ENCODE measurements at regions not wholly inside any gene's neighbourhood (a gene's known extent, or its start where the extent isn't known, plus 50 kb on each side); places are given as distances from the start of the nearest gene placed in this dataset.

- no peaks in the 10 kb centered on the region for H3K79me2 ChIP-seq (ENCODE audit: control insufficient read depth, insufficient read depth, low read length, poor library complexity)
- no peak overlapping the region for H4K91ac ChIP-seq (ENCODE audit: low read depth, low read length)
- H2BK120ac ChIP-seq (ENCODE audit: insufficient read depth, low read length, poor library complexity) = no peak overlapping the region
- no peak overlapping the region for H3K4ac ChIP-seq (ENCODE audit: low read depth, low read length)
- H2AK5ac ChIP-seq (ENCODE audit: low read length) = no peak overlapping the region
- H3K14ac ChIP-seq (ENCODE audit: low read length) = no peak overlapping the region
- no peaks in the 10 kb centered on the region for H3K9me3 ChIP-seq (ENCODE audit: insufficient read depth, low read depth, low read length)
- H3K18ac ChIP-seq (ENCODE audit: low read length) = no peak overlapping the region
- H3K27ac ChIP-seq (ENCODE audit: low read depth, low read length) = no peak overlapping the region
- no peaks in the 10 kb centered on the region for H3K27me3 ChIP-seq (ENCODE audit: insufficient read depth, low read length)
- H3K4me1 ChIP-seq (ENCODE audit: control insufficient read depth in 1 of 2, insufficient read depth in 2 of 2, low read length in 2 of 2) = no peaks in the 10 kb centered on the region
- H4K8ac ChIP-seq (ENCODE audit: low read depth, low read length) = no peak overlapping the region
- no peak overlapping the region for H4K12ac ChIP-seq (ENCODE audit: low read depth, low read length)
- no peak overlapping the region for H3K9ac ChIP-seq (ENCODE audit: low read length)
- no peak overlapping the region for H3K4me3 ChIP-seq (ENCODE audit: low read depth, low read length)
- WGBS (ENCODE audit: extremely low coverage, insufficient coverage, insufficient read length) = no CpG with 5 or more reads among the region's 2 CpGs
- H2BK12ac ChIP-seq (ENCODE audit: low read length) = no peak overlapping the region
- no peak overlapping the region for H3K23ac ChIP-seq (ENCODE audit: low read length)
- no peak for DNase-seq
- no peak overlapping the region for H3K4me2 ChIP-seq (ENCODE audit: low read length)
- H3K79me1 ChIP-seq (ENCODE audit: low read length) = no peaks in the 10 kb centered on the region
- H2BK5ac ChIP-seq (ENCODE audit: low read depth, low read length, poor library complexity) = no peak overlapping the region
- no peaks in the 10 kb centered on the region for H3K36me3 ChIP-seq (ENCODE audit: control insufficient read depth in 1 of 2, insufficient read depth in 2 of 2, low read length in 2 of 2)
- H2AFZ ChIP-seq (ENCODE audit: insufficient read depth, low read length, poor library complexity) = no peak overlapping the region
Observed at GRCh38 chrX:95383778-95384177, 1300.9 kb upstream of the DIAPH2 start.

- Histone ChIP-seq H2AFZ (ENCODE audit: insufficient read depth, low read length, poor library complexity) (no peak overlapping the region), H3K36me3 (ENCODE audit: control insufficient read depth in 1 of 2, insufficient read depth in 2 of 2, low read length in 2 of 2) (no peaks in the 10 kb centered on the region), H2BK120ac (ENCODE audit: insufficient read depth, low read length, poor library complexity) (no peak overlapping the region), H3K4ac (ENCODE audit: low read depth, low read length) (no peak overlapping the region), H3K27me3 (ENCODE audit: insufficient read depth, low read length) (no peaks in the 10 kb centered on the region), H2BK12ac (ENCODE audit: low read length) (no peak overlapping the region), H3K18ac (ENCODE audit: low read length) (no peak overlapping the region), H3K9ac (ENCODE audit: low read length) (no peak overlapping the region), H3K4me1 (ENCODE audit: control insufficient read depth in 1 of 2, insufficient read depth in 2 of 2, low read length in 2 of 2) (no peaks in the 10 kb centered on the region), H3K14ac (ENCODE audit: low read length) (no peak overlapping the region), H3K23ac (ENCODE audit: low read length) (no peak overlapping the region), H3K79me1 (ENCODE audit: low read length) (no peaks in the 10 kb centered on the region), H2AK5ac (ENCODE audit: low read length) (no peak overlapping the region), H3K4me3 (ENCODE audit: low read depth, low read length) (no peak overlapping the region), H3K9me3 (ENCODE audit: insufficient read depth, low read depth, low read length) (no peaks in the 10 kb centered on the region), H4K8ac (ENCODE audit: low read depth, low read length) (no peak overlapping the region), H3K4me2 (ENCODE audit: low read length) (no peak overlapping the region), H3K79me2 (ENCODE audit: control insufficient read depth, insufficient read depth, low read length, poor library complexity) (no peaks in the 10 kb centered on the region), H4K91ac (ENCODE audit: low read depth, low read length) (no peak overlapping the region), H3K27ac (ENCODE audit: low read depth, low read length) (no peak overlapping the region), H2BK5ac (ENCODE audit: low read depth, low read length, poor library complexity) (no peak overlapping the region), H4K12ac (ENCODE audit: low read depth, low read length) (no peak overlapping the region)
- DNase-seq = no peak
- no CpG with 5 or more reads among the region's 2 CpGs for WGBS (ENCODE audit: extremely low coverage, insufficient coverage, insufficient read length)
Observed at GRCh38 chrX:95427389-95427788, 1257.3 kb upstream of the DIAPH2 start.

DNA sequence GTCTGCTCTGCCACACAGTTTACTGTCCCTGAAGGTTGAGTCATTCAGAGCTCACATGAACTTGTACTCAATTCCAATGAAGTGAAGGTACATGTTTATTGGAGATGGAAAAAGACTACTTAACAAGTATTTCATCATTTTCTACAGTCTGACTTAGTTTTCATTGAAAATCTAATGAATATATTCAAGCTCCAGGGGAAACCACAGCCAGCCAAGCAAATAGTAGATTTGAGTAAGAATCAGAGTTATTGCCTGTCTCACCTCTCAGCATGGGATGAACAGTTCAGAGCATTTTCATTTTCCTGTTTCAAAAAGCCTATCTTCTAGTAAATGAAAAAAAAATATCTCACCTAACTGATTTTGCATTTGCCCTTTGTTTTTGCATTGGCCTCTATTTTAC lies 1249.4 kb upstream of the DIAPH2 start:
- H2BK5ac ChIP-seq (ENCODE audit: low read depth, low read length, poor library complexity) = no peak overlapping the region
- H3K4me2 ChIP-seq (ENCODE audit: low read length) = no peak overlapping the region
- no peak overlapping the region for H2AK5ac ChIP-seq (ENCODE audit: low read length)
- no peak overlapping the region for H3K4ac ChIP-seq (ENCODE audit: low read depth, low read length)
- no peaks in the 10 kb centered on the region for H3K4me1 ChIP-seq (ENCODE audit: control insufficient read depth in 1 of 2, insufficient read depth in 2 of 2, low read length in 2 of 2)
- H3K9me3 ChIP-seq (ENCODE audit: insufficient read depth, low read depth, low read length) = no peaks in the 10 kb centered on the region
- no peaks in the 10 kb centered on the region for H3K27me3 ChIP-seq (ENCODE audit: insufficient read depth, low read length)
- H3K18ac ChIP-seq (ENCODE audit: low read length) = no peak overlapping the region
- no peak overlapping the region for H3K9ac ChIP-seq (ENCODE audit: low read length)
- H3K14ac ChIP-seq (ENCODE audit: low read length) = no peak overlapping the region
- no peak overlapping the region for H3K4me3 ChIP-seq (ENCODE audit: low read depth, low read length)
- H4K91ac ChIP-seq (ENCODE audit: low read depth, low read length) = no peak overlapping the region
- no peaks in the 10 kb centered on the region for H3K36me3 ChIP-seq (ENCODE audit: control insufficient read depth in 1 of 2, insufficient read depth in 2 of 2, low read length in 2 of 2)
- H4K12ac ChIP-seq (ENCODE audit: low read depth, low read length) = no peak overlapping the region
- H3K27ac ChIP-seq (ENCODE audit: low read depth, low read length) = no peak overlapping the region
- H4K8ac ChIP-seq (ENCODE audit: low read depth, low read length) = no peak overlapping the region
- H2BK120ac ChIP-seq (ENCODE audit: insufficient read depth, low read length, poor library complexity) = no peak overlapping the region
- no peaks in the 10 kb centered on the region for H3K79me1 ChIP-seq (ENCODE audit: low read length)
- H3K23ac ChIP-seq (ENCODE audit: low read length) = no peak overlapping the region
- DNase-seq = no peak
- no peaks in the 10 kb centered on the region for H3K79me2 ChIP-seq (ENCODE audit: control insufficient read depth, insufficient read depth, low read length, poor library complexity)
- no peak overlapping the region for H2BK12ac ChIP-seq (ENCODE audit: low read length)
- H2AFZ ChIP-seq (ENCODE audit: insufficient read depth, low read length, poor library complexity) = no peak overlapping the region

GRCh38 chrX:95441836-95442235 lies 1242.8 kb upstream of the DIAPH2 start:
- no peak for DNase-seq
- Histone ChIP-seq H3K4me2 (ENCODE audit: low read length) (no peak overlapping the region), H2BK12ac (ENCODE audit: low read length) (no peak overlapping the region), H3K4me3 (ENCODE audit: low read depth, low read length) (no peak overlapping the region), H3K4ac (ENCODE audit: low read depth, low read length) (no peak overlapping the region), H3K79me2 (ENCODE audit: control insufficient read depth, insufficient read depth, low read length, poor library complexity) (no peaks in the 10 kb centered on the region), H3K79me1 (ENCODE audit: low read length) (no peaks in the 10 kb centered on the region), H2BK5ac (ENCODE audit: low read depth, low read length, poor library complexity) (no peak overlapping the region), H3K9ac (ENCODE audit: low read length) (no peak overlapping the region), H3K23ac (ENCODE audit: low read length) (no peak overlapping the region), H3K9me3 (ENCODE audit: insufficient read depth, low read depth, low read length) (no peaks in the 10 kb centered on the region), H2AFZ (ENCODE audit: insufficient read depth, low read length, poor library complexity) (no peak overlapping the region), H2AK5ac (ENCODE audit: low read length) (no peak overlapping the region), H4K91ac (ENCODE audit: low read depth, low read length) (no peak overlapping the region), H3K14ac (ENCODE audit: low read length) (no peak overlapping the region), H3K27me3 (ENCODE audit: insufficient read depth, low read length) (no peaks in the 10 kb centered on the region), H3K36me3 (ENCODE audit: control insufficient read depth in 1 of 2, insufficient read depth in 2 of 2, low read length in 2 of 2) (no peaks in the 10 kb centered on the region), H4K8ac (ENCODE audit: low read depth, low read length) (no peak overlapping the region), H3K27ac (ENCODE audit: low read depth, low read length) (no peak overlapping the region), H4K12ac (ENCODE audit: low read depth, low read length) (no peak overlapping the region), H2BK120ac (ENCODE audit: insufficient read depth, low read length, poor library complexity) (no peak overlapping the region), H3K4me1 (ENCODE audit: control insufficient read depth in 1 of 2, insufficient read depth in 2 of 2, low read length in 2 of 2) (no peaks in the 10 kb centered on the region), H3K18ac (ENCODE audit: low read length) (no peak overlapping the region)
- WGBS (ENCODE audit: extremely low coverage, insufficient coverage, insufficient read length) = no CpG with 5 or more reads among the region's 4 CpGs

DNA sequence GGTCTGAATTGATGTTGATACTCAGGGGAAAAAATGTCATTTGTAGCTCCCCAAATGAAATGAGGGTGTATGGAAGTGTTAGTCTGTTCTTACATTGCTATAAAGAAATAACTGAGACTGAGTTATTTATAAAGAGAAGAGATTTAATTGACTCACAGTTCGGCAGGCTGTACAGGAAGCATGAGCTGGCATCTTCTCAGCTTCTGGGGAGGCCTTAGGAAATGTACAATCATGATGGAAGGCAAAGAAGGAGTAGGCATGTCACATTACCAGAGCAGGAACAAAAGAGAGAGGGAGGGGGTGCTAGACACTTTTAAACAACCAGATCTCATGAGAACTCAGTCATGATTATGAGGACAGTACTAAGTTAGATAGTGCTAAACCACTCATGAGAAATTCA lies 1199.9 kb upstream of the DIAPH2 start:
- Histone ChIP-seq H3K14ac (ENCODE audit: low read length) (no peak overlapping the region), H4K91ac (ENCODE audit: low read depth, low read length) (no peak overlapping the region), H2AFZ (ENCODE audit: insufficient read depth, low read length, poor library complexity) (no peak overlapping the region), H2AK5ac (ENCODE audit: low read length) (no peak overlapping the region), H3K18ac (ENCODE audit: low read length) (no peak overlapping the region), H2BK5ac (ENCODE audit: low read depth, low read length, poor library complexity) (no peak overlapping the region), H3K4ac (ENCODE audit: low read depth, low read length) (no peak overlapping the region), H3K79me1 (ENCODE audit: low read length) (no peaks in the 10 kb centered on the region), H4K8ac (ENCODE audit: low read depth, low read length) (no peak overlapping the region), H3K9me3 (ENCODE audit: insufficient read depth, low read depth, low read length) (no peaks in the 10 kb centered on the region), H3K4me1 (ENCODE audit: control insufficient read depth in 1 of 2, insufficient read depth in 2 of 2, low read length in 2 of 2) (no peaks in the 10 kb centered on the region), H3K4me3 (ENCODE audit: low read depth, low read length) (no peak overlapping the region), H3K9ac (ENCODE audit: low read length) (no peak overlapping the region), H3K27ac (ENCODE audit: low read depth, low read length) (no peak overlapping the region), H3K36me3 (ENCODE audit: control insufficient read depth in 1 of 2, insufficient read depth in 2 of 2, low read length in 2 of 2) (no peaks in the 10 kb centered on the region), H3K23ac (ENCODE audit: low read length) (no peak overlapping the region), H3K79me2 (ENCODE audit: control insufficient read depth, insufficient read depth, low read length, poor library complexity) (no peaks in the 10 kb centered on the region), H3K4me2 (ENCODE audit: low read length) (no peak overlapping the region), H2BK120ac (ENCODE audit: insufficient read depth, low read length, poor library complexity) (no peak overlapping the region), H4K12ac (ENCODE audit: low read depth, low read length) (no peak overlapping the region), H2BK12ac (ENCODE audit: low read length) (no peak overlapping the region), H3K27me3 (ENCODE audit: insufficient read depth, low read length) (no peaks in the 10 kb centered on the region)
- DNase-seq = no peak
- WGBS (ENCODE audit: extremely low coverage, insufficient coverage, insufficient read length) = no CpG with 5 or more reads among the region's 1 CpG

Measured in trophoblast cell (in vitro differentiated cells and primary cell).